GM19452 (cell line): ENCODE measurements at regions not wholly inside any gene's neighbourhood (a gene's known extent, or its start where the extent isn't known, plus 50 kb on each side); places are given as distances from the start of the nearest gene placed in this dataset.
"Not testable (repeated sequence)": the region's sequence is repeated elsewhere in the genome, so short reads cannot be mapped to it uniquely, and the experiment has no call there.

ENCODE experiments used
- ATAC-seq: cut with Tn5 transposase; IDR thresholded peaks from one replicate; pipeline ENCODE4 v1.9.1; 2021; ENCODE audit not compliant: unreplicated experiment

GRCh38 chr7:142507066-142507465, 242.2 kb upstream of the PRSS1 start:
- not testable (repeated sequence) for ATAC-seq

- ATAC-seq = no peak
Observed at GRCh38 chr7:142506601-142507000, 242.7 kb upstream of the PRSS1 start.

GRCh38 chr7:142503949-142504348, 245.3 kb upstream of the PRSS1 start:
- not testable (repeated sequence) for ATAC-seq

GRCh38 chr7:142503036-142503435, 245.2 kb upstream of the PRSS58 start:
- no peak for ATAC-seq

GRCh38 chr7:142501434-142501833, 243.6 kb upstream of the PRSS58 start:
- ATAC-seq = no peak

GRCh38 chr7:142500366-142500765, 242.5 kb upstream of the PRSS58 start:
- no peak for ATAC-seq

- no peak for ATAC-seq
Observed at GRCh38 chr7:142499635-142500034, 241.8 kb upstream of the PRSS58 start.

GRCh38 chr7:142498364-142498763, 240.5 kb upstream of the PRSS58 start:
- ATAC-seq = no peak

GRCh38 chr7:142496545-142496991, 238.7 kb upstream of the PRSS58 start:
- ATAC-seq = peak; percentile 52

GRCh38 chr7:142495879-142496278, 238.0 kb upstream of the PRSS58 start:
- not testable (repeated sequence) for ATAC-seq

- not testable (repeated sequence) for ATAC-seq
Observed at GRCh38 chr7:142495301-142495700, 237.4 kb upstream of the PRSS58 start.

- no peak for ATAC-seq
Observed at GRCh38 chr7:142494021-142494420, 236.2 kb upstream of the PRSS58 start.

GRCh38 chr7:142488842-142489241, 231.0 kb upstream of the PRSS58 start:
- ATAC-seq = no peak

GRCh38 chr7:142488036-142488633, 230.3 kb upstream of the PRSS58 start:
- ATAC-seq = no peak

- ATAC-seq = not testable (repeated sequence)
Observed at GRCh38 chr7:142487565-142487964, 229.7 kb upstream of the PRSS58 start.

- no peak for ATAC-seq
Observed at GRCh38 chr7:142487124-142487523, 229.3 kb upstream of the PRSS58 start.

GRCh38 chr7:142485617-142486226, 227.9 kb upstream of the PRSS58 start:
- ATAC-seq = no peak

GRCh38 chr7:142483659-142484317, 225.9 kb upstream of the PRSS58 start:
- no peak for ATAC-seq

GRCh38 chr7:142482891-142483658, 225.2 kb upstream of the PRSS58 start:
- peak; percentile 70 for ATAC-seq

- ATAC-seq = no peak
Observed at GRCh38 chr7:142481548-142481947, 223.7 kb upstream of the PRSS58 start.

- ATAC-seq = peak; percentile 78
Observed at GRCh38 chr7:142478479-142479220, 220.8 kb upstream of the PRSS58 start.
